ENCODE measurements at regions not wholly inside any gene's neighbourhood (a gene's known extent, or its start where the extent isn't known, plus 50 kb on each side); places are given as distances from the start of the nearest gene placed in this dataset.

DNA sequence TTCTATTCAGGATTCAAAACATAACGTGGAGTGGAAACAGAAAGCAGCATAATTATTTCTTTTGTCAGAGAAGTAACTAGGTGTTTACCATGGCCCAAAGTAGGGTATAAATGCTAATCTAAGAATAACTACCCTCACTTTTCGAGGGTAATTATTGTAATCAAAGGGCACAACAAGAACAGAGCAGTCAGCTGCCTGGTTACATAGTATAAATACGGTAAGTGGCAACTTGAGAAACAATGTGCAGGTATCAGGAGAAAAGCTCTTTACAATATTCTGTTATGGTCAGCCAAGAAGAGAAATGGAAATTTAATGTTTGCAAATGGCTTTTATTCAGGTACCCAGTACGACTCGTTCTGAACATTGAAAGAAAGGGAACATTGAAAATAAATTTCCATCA, 242.0 kb upstream of the NPY start:
- Histone ChIP-seq H3K79me2 (replicated peaks; ENCODE audit: insufficient read depth, low read length) (no peaks in the 10 kb centered on the region), H3K9ac (ENCODE audit: low read length) (no peak overlapping the region), H3K27ac (ENCODE audit: low read length) (no peak overlapping the region), H3F3A (ENCODE audit: insufficient read depth, low read length, poor library complexity, severe bottlenecking) (no peaks in the 10 kb centered on the region), H3K4me2 (ENCODE audit: low read length) (no peak overlapping the region), H4K20me1 (ENCODE audit: insufficient read depth) (no peaks in the 10 kb centered on the region), H3K9me2 (ENCODE audit: insufficient read depth, low read length) (no peaks in the 10 kb centered on the region), H3K4me3 (ENCODE audit: low read length) (no peak overlapping the region), H2AFZ (ENCODE audit: low read depth, low read length) (no peak overlapping the region), H3K36me3 (ENCODE audit: insufficient read depth, low read length) (no peaks in the 10 kb centered on the region), H3K9me3 (ENCODE audit: low read length) (no peaks in the 10 kb centered on the region), H3K27me3 (ENCODE audit: insufficient read depth, low read depth, low read length) (no peaks in the 10 kb centered on the region)
- TF ChIP-seq MXI1 (conservative IDR thresholded peaks at IDR 0.05; ENCODE audit: poor library complexity, severe bottlenecking) = no peak
- TF ChIP-seq EZH2 (IDR thresholded peaks at IDR 0.05; ENCODE audit: borderline replicate concordance, insufficient read depth, low read length, poor library complexity, severe bottlenecking) = no peak
- TF ChIP-seq, protein P1, sequence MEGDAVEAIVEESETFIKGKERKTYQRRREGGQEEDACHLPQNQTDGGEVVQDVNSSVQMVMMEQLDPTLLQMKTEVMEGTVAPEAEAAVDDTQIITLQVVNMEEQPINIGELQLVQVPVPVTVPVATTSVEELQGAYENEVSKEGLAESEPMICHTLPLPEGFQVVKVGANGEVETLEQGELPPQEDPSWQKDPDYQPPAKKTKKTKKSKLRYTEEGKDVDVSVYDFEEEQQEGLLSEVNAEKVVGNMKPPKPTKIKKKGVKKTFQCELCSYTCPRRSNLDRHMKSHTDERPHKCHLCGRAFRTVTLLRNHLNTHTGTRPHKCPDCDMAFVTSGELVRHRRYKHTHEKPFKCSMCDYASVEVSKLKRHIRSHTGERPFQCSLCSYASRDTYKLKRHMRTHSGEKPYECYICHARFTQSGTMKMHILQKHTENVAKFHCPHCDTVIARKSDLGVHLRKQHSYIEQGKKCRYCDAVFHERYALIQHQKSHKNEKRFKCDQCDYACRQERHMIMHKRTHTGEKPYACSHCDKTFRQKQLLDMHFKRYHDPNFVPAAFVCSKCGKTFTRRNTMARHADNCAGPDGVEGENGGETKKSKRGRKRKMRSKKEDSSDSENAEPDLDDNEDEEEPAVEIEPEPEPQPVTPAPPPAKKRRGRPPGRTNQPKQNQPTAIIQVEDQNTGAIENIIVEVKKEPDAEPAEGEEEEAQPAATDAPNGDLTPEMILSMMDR (IDR thresholded peaks at IDR 0.05; ENCODE audit: poor library complexity, severe bottlenecking) = no peak
- no peak for TF ChIP-seq POLR2AphosphoS5 (IDR thresholded peaks at IDR 0.05)
- TF ChIP-seq SMC3 (conservative IDR thresholded peaks at IDR 0.05; ENCODE audit: poor library complexity) = no peak
- TF ChIP-seq RAD21 (conservative IDR thresholded peaks at IDR 0.05) = no peak
- no peak for TF ChIP-seq EP300 (conservative IDR thresholded peaks at IDR 0.05; ENCODE audit: poor library complexity, severe bottlenecking)
- no peak for TF ChIP-seq TAF1 (IDR thresholded peaks at IDR 0.05; ENCODE audit: low read depth)
- TF ChIP-seq, protein P2, sequence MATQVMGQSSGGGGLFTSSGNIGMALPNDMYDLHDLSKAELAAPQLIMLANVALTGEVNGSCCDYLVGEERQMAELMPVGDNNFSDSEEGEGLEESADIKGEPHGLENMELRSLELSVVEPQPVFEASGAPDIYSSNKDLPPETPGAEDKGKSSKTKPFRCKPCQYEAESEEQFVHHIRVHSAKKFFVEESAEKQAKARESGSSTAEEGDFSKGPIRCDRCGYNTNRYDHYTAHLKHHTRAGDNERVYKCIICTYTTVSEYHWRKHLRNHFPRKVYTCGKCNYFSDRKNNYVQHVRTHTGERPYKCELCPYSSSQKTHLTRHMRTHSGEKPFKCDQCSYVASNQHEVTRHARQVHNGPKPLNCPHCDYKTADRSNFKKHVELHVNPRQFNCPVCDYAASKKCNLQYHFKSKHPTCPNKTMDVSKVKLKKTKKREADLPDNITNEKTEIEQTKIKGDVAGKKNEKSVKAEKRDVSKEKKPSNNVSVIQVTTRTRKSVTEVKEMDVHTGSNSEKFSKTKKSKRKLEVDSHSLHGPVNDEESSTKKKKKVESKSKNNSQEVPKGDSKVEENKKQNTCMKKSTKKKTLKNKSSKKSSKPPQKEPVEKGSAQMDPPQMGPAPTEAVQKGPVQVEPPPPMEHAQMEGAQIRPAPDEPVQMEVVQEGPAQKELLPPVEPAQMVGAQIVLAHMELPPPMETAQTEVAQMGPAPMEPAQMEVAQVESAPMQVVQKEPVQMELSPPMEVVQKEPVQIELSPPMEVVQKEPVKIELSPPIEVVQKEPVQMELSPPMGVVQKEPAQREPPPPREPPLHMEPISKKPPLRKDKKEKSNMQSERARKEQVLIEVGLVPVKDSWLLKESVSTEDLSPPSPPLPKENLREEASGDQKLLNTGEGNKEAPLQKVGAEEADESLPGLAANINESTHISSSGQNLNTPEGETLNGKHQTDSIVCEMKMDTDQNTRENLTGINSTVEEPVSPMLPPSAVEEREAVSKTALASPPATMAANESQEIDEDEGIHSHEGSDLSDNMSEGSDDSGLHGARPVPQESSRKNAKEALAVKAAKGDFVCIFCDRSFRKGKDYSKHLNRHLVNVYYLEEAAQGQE (IDR thresholded peaks at IDR 0.05; ENCODE audit: borderline replicate concordance) = no peak

DNA sequence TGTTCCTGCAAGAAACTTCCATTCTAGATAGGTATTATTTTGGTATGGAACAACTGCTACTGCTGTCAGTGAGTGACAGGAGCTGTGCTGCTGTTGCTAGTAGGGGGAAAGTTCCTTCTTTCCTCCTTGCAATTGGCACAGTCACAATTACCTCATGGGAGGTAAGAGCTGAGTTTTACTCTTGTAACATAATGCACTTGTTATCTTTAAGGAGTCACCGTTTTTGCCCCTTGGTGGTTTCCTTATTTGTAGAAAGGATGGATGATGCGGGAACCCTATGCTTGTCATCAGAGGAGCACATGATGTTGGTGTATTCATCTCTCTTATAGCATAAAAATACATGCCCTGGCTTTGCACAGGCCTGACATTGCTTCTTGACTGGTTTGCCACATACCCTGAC, 234.7 kb upstream of the NPY start:
- Histone ChIP-seq H3K9me3 (ENCODE audit: low read length) (no peaks in the 10 kb centered on the region), H2AFZ (ENCODE audit: low read depth, low read length) (no peak overlapping the region), H3K4me3 (ENCODE audit: low read length) (no peak overlapping the region), H3K27ac (ENCODE audit: low read length) (no peak overlapping the region), H3K79me2 (replicated peaks; ENCODE audit: insufficient read depth, low read length) (no peaks in the 10 kb centered on the region), H3F3A (ENCODE audit: insufficient read depth, low read length, poor library complexity, severe bottlenecking) (no peaks in the 10 kb centered on the region), H3K9ac (ENCODE audit: low read length) (no peak overlapping the region), H4K20me1 (ENCODE audit: insufficient read depth) (no peaks in the 10 kb centered on the region), H3K4me2 (ENCODE audit: low read length) (no peak overlapping the region), H3K9me2 (ENCODE audit: insufficient read depth, low read length) (no peaks in the 10 kb centered on the region), H3K36me3 (ENCODE audit: insufficient read depth, low read length) (no peaks in the 10 kb centered on the region), H3K27me3 (ENCODE audit: insufficient read depth, low read depth, low read length) (no peaks in the 10 kb centered on the region)
- TF ChIP-seq POLR2AphosphoS5 (IDR thresholded peaks at IDR 0.05) (no peak), EZH2 (IDR thresholded peaks at IDR 0.05; ENCODE audit: borderline replicate concordance, insufficient read depth, low read length, poor library complexity, severe bottlenecking) (no peak), RAD21 (conservative IDR thresholded peaks at IDR 0.05) (no peak), EP300 (conservative IDR thresholded peaks at IDR 0.05; ENCODE audit: poor library complexity, severe bottlenecking) (no peak)
- TF ChIP-seq, protein P2 (IDR thresholded peaks at IDR 0.05; ENCODE audit: borderline replicate concordance) = no peak
- TF ChIP-seq, protein P1 (IDR thresholded peaks at IDR 0.05; ENCODE audit: poor library complexity, severe bottlenecking) = no peak
